ENCODE measurements at regions not wholly inside any gene's neighbourhood (a gene's known extent, or its start where the extent isn't known, plus 50 kb on each side); places are given as distances from the start of the nearest gene placed in this dataset.

DNA sequence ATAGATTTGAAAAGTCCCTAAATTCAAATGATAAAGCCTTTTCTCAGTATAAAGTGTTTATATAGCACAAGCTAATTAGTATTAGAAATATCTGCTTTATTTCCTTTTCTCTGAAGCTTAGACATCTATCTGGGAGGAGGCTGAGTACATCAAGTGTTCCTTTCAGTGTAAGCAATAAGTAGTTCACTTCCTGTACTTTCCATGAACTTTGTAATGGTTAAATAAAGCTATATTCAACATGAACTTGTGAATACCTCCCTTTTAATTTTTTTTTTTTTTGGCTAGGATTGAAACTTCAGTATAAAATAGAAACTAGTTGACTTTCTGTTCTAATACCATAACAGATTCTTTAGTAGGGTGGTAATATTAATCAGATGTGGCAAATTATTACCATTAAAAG lies 190.9 kb downstream of the CENPW start:
- no peak for DNase-seq

DNA sequence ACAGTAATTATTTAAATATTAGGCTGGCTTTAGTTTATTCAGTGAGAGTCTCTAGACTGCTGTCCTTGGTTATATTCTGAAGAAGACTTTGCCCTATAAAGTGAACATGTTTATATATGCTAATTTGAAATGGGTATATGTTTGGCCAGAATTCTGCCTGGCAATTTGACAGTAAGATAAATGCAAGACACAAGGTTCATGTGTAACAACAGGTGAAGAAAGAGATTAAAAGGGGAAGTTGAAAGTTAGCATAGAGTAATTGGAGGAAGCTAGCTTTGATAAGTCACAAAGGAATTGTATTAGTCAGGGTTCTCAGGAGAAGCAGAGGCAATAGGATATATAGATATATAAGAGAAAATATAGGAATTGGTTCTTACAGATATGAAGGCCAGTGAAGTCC lies 191.4 kb downstream of the CENPW start:
- no peak for DNase-seq

GRCh38 chr6:126531840-126532239 lies 191.9 kb downstream of the CENPW start:
- no peak for DNase-seq

DNA sequence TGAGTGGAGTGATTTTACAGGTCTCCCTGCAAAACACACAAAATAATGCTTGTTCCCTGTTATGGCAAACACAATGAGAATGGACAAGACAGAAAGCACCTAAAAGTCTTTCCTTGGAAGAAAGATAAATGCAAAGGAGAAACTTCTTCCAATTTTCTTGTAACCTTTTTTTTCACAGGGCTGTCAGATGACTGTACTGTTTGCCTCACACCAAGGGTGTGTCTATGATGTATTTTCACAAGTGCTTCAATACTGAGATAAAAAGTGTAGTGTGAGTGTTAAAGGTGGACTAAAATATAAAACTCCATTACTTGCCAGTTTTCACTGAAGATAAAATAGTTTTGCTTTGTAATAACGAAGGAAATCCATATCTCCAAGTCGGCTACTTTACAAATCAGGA lies 194.5 kb downstream of the CENPW start:
- no peak for DNase-seq

- no peak for DNase-seq
Measured at GRCh38 chr6:126535138-126535537, 195.2 kb downstream of the CENPW start.

- DNase-seq, result no peak
Measured at GRCh38 chr6:126535595-126535994, 195.7 kb downstream of the CENPW start.

GRCh38 chr6:126537061-126537816 lies 197.3 kb downstream of the CENPW start:
- DNase-seq, result no peak

DNA sequence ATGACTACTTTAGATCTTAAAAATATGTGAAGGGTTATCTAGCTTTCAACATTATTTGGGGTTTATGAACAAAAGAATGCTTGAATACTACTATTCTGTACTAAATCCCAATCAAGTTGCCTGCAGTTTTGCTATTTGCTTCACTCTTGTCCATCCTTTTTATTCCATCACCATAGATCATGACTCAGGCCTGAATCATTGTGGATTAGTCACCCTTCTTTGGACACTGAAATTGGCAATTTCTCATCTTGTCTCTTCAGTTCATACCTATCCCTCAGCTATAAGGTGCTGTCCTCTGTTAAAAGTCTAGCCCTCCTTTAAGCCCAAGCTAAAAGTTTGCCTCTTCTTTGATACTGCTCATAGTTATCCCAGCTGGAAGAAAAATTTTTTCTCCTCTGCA lies 199.1 kb downstream of the CENPW start:
- no peak for DNase-seq

DNA sequence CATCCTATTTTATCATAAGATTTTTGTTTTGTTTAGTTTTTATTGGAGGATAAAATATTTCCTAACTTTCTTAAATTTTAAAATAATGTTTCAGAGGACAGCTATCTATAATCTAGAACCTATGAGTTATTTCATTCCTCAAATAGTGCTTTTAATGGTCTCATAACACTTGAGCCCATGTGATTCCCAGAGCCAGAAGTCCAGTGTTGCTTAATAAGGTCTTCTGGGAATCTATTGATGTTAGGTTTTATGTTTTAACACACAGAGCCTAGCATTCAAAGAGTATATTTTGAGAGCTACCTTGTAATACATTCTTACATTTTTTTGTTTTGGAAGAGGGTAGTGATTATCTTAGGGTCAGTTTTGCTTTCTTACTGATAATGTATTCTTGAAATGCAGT lies 200.2 kb downstream of the CENPW start:
- no peak for DNase-seq

- no peak for DNase-seq
Measured at GRCh38 chr6:126541806-126542491, 202.0 kb downstream of the CENPW start.

DNA sequence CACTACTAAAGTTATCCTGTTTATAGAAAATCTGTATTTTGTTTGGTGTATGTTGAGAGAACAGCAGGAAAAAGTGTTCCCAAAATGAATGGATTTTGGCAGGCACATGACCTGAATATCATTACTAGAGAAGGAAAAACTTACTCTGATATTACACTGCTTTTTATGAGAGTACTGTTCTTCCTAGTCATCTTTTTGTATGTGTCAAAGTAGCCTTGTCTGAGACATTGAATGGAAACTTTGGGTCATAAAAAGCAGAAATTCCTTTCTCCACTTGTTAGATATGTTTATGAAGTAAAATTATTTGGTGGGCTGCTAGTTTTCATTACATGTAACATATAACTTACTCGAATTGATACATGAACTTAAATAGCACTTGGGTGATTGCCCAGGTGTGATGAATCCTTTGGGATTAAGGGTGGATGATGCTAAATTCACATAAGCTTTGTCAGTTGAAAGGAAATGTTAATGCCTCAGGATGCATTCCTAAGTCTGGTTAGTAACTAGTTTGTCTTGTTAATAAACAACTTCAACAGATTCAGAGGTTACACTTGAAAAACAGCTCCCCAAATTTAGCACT lies 206.7 kb downstream of the CENPW start:
- no peak for DNase-seq

DNA sequence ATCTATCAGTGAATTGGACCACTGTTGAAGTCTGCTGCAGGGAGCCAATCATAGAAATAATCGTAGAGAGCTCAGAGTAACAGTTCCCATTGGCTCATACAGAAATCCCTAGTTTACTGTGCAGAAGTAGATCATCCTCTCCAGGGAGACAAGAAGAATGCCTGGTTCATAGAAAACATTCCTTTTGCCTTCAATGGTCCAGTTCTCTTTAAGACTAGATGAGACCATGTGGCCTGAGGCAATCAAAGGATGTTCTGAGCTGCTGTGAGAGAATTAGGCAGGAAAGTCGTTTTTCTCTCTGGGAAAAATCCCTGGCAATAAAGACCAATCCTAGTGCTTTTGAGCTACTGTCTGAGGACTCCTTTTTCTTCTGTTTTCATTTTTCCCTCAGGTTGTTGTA lies 208.4 kb downstream of the CENPW start:
- DNase-seq, result no peak

DNA sequence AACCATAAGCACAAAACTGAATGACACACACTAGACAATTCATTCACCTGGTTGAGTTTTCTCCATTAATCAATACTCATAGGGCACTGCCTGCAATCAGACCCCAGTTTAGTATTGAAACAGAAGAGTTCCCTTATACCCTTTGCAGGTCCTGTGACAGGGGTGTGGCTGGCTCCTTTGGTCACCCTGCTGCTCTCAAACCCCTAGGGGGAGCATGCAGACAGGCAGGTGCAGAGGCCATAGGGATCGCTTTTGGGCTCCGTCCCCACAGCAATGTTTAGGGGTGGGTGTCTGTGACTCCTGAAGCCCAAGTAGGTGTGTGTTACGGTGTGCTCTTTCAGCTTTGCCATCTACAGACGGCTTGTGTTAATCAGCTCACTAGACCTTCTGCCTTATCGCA lies 210.4 kb downstream of the CENPW start:
- DNase-seq, result no peak

DNA sequence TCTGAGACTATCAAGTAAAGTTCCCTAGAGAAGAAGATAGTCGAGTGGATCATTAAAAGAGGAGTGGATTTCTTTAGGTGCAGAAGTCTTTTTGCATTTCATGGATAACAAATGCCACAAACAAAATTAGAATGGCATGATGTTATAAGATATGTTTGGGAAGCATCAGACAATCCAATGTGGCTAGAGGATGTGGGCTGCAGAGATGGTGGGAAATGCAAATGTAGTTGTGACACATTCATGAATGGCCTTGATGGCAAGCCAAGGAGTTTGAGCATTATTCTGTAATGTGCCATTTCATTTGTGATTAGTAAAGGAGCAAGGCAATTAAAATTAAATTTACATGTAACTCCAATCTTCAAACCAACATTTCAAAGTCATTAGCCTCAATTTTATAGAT lies 211.9 kb downstream of the CENPW start:
- DNase-seq, result no peak

DNA sequence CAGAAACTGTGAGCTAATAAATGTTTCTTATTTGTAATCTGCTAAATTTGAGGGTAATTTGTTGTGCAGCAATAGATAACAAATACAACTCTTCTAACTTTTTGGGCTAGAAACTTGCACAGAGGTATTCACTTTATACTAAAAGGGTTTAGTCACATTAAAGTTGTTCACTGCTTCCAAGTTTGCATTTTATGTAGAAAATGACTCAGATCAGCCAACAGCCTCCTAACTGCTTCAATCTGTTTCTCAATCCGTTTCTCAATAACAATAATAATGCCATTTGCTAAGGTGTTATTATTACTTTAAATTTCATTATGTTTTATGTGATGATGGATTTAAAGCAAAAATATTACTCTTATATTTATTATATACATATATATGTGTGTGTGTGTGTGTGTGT lies 213.9 kb downstream of the CENPW start:
- no peak for DNase-seq

DNA sequence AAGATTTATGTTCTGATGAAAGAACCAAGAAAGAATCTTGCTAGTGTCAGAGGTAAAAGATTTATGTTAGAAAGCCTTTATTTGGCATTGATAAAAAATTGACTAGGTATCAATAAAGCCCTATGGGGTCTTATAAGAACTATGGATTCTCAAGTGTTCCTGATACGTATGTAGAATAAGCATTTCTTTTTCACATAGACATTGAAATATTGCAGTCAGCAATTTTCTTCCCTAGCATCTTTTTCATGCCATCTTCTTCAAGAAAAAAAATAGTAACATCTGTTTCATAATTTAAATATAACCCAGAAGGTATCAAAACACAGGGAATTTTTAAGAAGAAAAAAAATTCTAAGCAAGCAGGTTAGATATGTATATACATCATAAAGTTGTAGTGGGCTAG lies 230.6 kb downstream of the CENPW start:
- no peak for DNase-seq

DNA sequence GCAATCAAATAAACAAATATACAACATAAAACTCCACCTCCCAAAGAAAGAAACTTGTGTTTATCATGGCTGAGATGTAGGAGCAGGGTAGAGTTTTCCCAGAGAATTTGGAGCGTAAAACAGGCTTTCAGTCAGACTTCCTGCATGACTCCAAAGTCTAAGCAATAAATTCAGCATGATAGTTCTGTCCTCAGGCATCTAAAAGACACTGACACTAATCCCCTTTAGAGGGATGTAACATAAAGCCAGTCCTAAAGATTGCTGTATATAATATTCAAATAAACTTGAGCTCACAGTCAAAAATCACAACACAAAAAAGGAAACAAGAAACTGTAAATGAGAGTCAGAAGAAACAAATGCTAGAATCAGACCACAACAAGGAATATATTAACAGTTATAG lies 234.4 kb downstream of the CENPW start:
- DNase-seq, result no peak

DNA sequence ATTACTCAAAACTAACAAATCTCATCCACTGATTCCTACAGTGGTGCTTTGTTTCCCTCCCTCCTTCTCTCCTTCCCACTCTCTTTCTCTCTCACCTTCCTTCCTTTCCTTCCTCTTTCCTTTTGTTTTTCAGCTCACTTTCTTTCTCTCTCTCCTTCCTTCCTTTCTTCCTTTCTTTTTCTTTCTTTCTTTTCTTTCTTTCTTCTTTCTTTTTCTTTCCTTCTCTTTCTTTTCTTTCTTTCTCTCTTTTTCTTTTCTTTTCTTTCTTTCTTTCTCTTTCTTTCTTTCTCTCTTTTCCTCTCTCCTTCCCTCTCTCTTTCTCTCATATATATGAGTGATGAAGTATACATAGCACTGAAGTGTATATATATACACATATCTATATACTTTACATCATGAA lies 241.4 kb downstream of the CENPW start:
- DNase-seq, result no peak

GRCh38 chr6:126600258-126600916 lies 260.5 kb downstream of the CENPW start:
- DNase-seq, result no peak

GRCh38 chr6:126603410-126603809 lies 263.5 kb downstream of the CENPW start:
- DNase-seq, result no peak

DNA sequence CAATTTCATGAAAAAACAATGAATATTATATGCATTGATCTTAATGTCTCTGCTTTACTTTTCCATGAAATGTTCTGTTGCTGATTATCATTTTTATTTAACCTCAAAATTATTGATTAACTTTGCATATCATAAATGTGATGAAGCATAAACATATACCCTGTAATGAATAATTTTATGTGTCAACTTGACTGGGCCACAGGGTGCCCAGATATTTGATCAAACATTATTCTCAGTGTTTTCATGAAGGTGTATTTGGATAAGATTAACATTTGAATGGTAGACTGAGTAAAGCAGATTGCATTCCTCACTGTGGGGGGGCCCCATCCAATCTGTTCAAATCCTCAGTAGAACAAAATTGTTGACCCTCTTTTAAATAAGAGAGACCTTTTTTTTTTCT lies 265.2 kb downstream of the CENPW start:
- no peak for DNase-seq

- no peak for DNase-seq
Measured at GRCh38 chr6:126607289-126607688, 267.4 kb downstream of the CENPW start.

- no peak for DNase-seq
Measured at GRCh38 chr6:126608681-126609080, 268.8 kb downstream of the CENPW start.

Data from right hindlimb (tissue), 1 donor.